Trophoblast cell (in vitro differentiated cells and primary cell): ENCODE measurements at regions not wholly inside any gene's neighbourhood (a gene's known extent, or its start where the extent isn't known, plus 50 kb on each side); places are given as distances from the start of the nearest gene placed in this dataset.

Experiments used
- DNase-seq, 2 donors: peaks; one replicate each; pipeline ENCODE4 v3.0.0-alpha.2; 2016
- H2AFZ ChIP-seq: 2 replicates; pipeline ENCODE4 v1.6.1; 2013; ENCODE audit warnings: low read length, moderate library complexity, mild to moderate bottlenecking; ENCODE audit not compliant: insufficient read depth, poor library complexity
- H2AK5ac ChIP-seq: 2 replicates; pipeline ENCODE4 v1.6.1; 2013; ENCODE audit warnings: mild to moderate bottlenecking, low read length
- H2BK120ac ChIP-seq: 2 replicates; pipeline ENCODE4 v1.6.1; 2013; ENCODE audit warnings: low read length, mild to moderate bottlenecking, moderate library complexity; ENCODE audit not compliant: insufficient read depth, poor library complexity
- H2BK12ac ChIP-seq: 2 replicates; pipeline ENCODE4 v1.6.1; 2013; ENCODE audit warnings: mild to moderate bottlenecking, low read length, moderate library complexity
- H2BK5ac ChIP-seq: 2 replicates; pipeline ENCODE4 v1.6.1; 2013; ENCODE audit warnings: low read length, low read depth, moderate library complexity, mild to moderate bottlenecking; ENCODE audit not compliant: poor library complexity
- H3K14ac ChIP-seq: 2 replicates; pipeline ENCODE4 v1.6.1; 2013; ENCODE audit warnings: mild to moderate bottlenecking, low read length
- H3K18ac ChIP-seq: 2 replicates; pipeline ENCODE4 v1.6.1; 2013; ENCODE audit warnings: mild to moderate bottlenecking, low read length
- H3K23ac ChIP-seq: 2 replicates; pipeline ENCODE4 v1.6.1; 2013; ENCODE audit warnings: low read length
- H3K27ac ChIP-seq: 2 replicates; pipeline ENCODE4 v1.5.1; 2013; ENCODE audit warnings: low read depth, mild to moderate bottlenecking, inconsistent platforms, low read length, moderate library complexity
- H3K27me3 ChIP-seq: 2 replicates; pipeline ENCODE4 v1.6.1; 2013; ENCODE audit warnings: inconsistent platforms, mild to moderate bottlenecking, low read length, moderate library complexity; ENCODE audit not compliant: insufficient read depth
- H3K36me3 ChIP-seq, 2 experiments: 1 replicate in 1 of 2; 2 replicates in 1 of 2; pipeline ENCODE4 v1.6.1; 2013; ENCODE audit warnings: low read length in 2 of 2, mild to moderate bottlenecking in 2 of 2, moderate library complexity in 1 of 2; ENCODE audit not compliant: insufficient read depth in 2 of 2, control insufficient read depth in 1 of 2
- H3K4ac ChIP-seq: 2 replicates; pipeline ENCODE4 v1.6.1; 2013; ENCODE audit warnings: low read depth, mild to moderate bottlenecking, low read length, moderate library complexity
- H3K4me1 ChIP-seq, 2 experiments: 1 replicate in 1 of 2; 2 replicates in 1 of 2; pipeline ENCODE4 v1.6.1; 2013; ENCODE audit warnings: low read length in 2 of 2, mild to moderate bottlenecking in 2 of 2, moderate library complexity in 1 of 2; ENCODE audit not compliant: insufficient read depth in 2 of 2, control insufficient read depth in 1 of 2
- H3K4me2 ChIP-seq: 2 replicates; pipeline ENCODE4 v1.6.1; 2013; ENCODE audit warnings: inconsistent platforms, mild to moderate bottlenecking, low read length, moderate library complexity
- H3K4me3 ChIP-seq: 2 replicates; pipeline ENCODE4 v1.5.1; 2013; ENCODE audit warnings: mild to moderate bottlenecking, low read depth, low read length, inconsistent platforms
- H3K79me1 ChIP-seq: one replicate; pipeline ENCODE4 v1.6.1; 2013; ENCODE audit warnings: low read length
- H3K79me2 ChIP-seq: 2 replicates; pipeline ENCODE4 v1.6.1; 2013; ENCODE audit warnings: low read length, mild to moderate bottlenecking; ENCODE audit not compliant: control insufficient read depth, insufficient read depth, poor library complexity
- H3K9ac ChIP-seq: 2 replicates; pipeline ENCODE4 v1.6.1; 2013; ENCODE audit warnings: mild to moderate bottlenecking, low read length
- H3K9me3 ChIP-seq: 2 replicates; pipeline ENCODE4 v1.6.1; 2013; ENCODE audit warnings: low read depth, mild to moderate bottlenecking, control low read depth, inconsistent platforms, low read length; ENCODE audit not compliant: insufficient read depth
- H4K12ac ChIP-seq: 2 replicates; pipeline ENCODE4 v1.6.1; 2013; ENCODE audit warnings: low read depth, mild to moderate bottlenecking, low read length, moderate library complexity
- H4K8ac ChIP-seq: 2 replicates; pipeline ENCODE4 v1.6.1; 2013; ENCODE audit warnings: low read depth, mild to moderate bottlenecking, low read length, moderate library complexity
- H4K91ac ChIP-seq: one replicate; pipeline ENCODE4 v1.6.1; 2013; ENCODE audit warnings: low read depth, mild to moderate bottlenecking, low read length, moderate library complexity
- WGBS: extraction: QIAGEN DNeasy Blood & Tissue Kit; methylation state at CpG from one replicate; pipeline ENCODE4 v1.1.7; 2013; ENCODE audit warnings: missing lambda C conversion rate; ENCODE audit not compliant: insufficient read length, insufficient coverage; ENCODE audit errors: extremely low coverage; 5-methylcytosine and 5-hydroxymethylcytosine counted together

DNA sequence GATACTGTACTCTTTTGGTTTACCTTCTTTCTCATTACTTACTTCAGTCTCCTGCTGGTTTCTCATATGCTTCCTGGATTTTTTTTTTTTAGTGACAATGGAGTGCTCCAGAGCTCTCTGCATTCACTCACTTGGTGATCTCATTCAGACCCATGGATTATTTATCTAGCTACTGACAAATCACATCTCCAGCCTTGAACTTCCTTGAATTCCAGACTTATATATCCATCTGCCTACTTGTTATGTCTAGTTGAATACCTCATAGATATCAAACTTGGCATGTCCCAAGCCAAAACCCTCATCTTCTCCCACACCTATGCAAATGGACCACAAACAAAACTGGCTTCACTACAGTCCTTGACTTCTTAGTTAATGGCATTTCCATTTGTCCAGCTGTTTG is 234.7 kb upstream of the ZPLD1 start:
- H3K14ac ChIP-seq = no peak overlapping the region
- H2AK5ac ChIP-seq = no peak overlapping the region
- no peaks in the 10 kb centered on the region for H3K36me3 ChIP-seq
- H4K8ac ChIP-seq = no peak overlapping the region
- H2BK5ac ChIP-seq = no peak overlapping the region
- no peak overlapping the region for H3K4ac ChIP-seq
- no peaks in the 10 kb centered on the region for H3K79me1 ChIP-seq
- H3K9ac ChIP-seq = no peak overlapping the region
- no peaks in the 10 kb centered on the region for H3K4me1 ChIP-seq
- H3K27ac ChIP-seq = no peak overlapping the region
- H4K12ac ChIP-seq = no peak overlapping the region
- H3K4me3 ChIP-seq = no peak overlapping the region
- no peak overlapping the region for H4K91ac ChIP-seq
- no peak overlapping the region for H3K23ac ChIP-seq
- no peak for DNase-seq
- no peaks in the 10 kb centered on the region for H3K9me3 ChIP-seq
- H2BK120ac ChIP-seq = no peak overlapping the region
- no peak overlapping the region for H3K4me2 ChIP-seq
- H3K18ac ChIP-seq = no peak overlapping the region
- no peaks in the 10 kb centered on the region for H3K79me2 ChIP-seq
- H2BK12ac ChIP-seq = no peak overlapping the region
- no peaks in the 10 kb centered on the region for H3K27me3 ChIP-seq
- H2AFZ ChIP-seq = no peak overlapping the region

DNA sequence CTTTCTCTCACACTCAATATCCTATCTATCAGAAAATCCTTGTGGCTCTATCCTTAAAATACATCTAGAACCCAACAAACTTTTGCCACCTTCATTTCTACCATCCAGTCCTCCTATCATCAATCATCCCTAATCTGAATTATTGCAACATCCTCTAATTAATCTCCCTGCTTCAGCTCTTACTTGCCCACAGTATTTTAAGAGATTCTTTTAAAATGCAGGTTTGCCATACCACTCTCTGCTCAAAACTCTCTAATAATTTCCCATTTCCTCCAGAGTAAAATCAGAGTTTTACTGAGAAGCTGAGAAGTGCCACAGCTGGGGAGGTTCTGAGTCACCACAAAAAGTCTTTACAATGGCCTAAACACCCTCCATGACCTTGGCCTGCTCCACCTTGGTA is 234.3 kb upstream of the ZPLD1 start:
- Histone ChIP-seq H4K8ac (no peak overlapping the region), H3K9ac (no peak overlapping the region), H4K91ac (no peak overlapping the region)

DNA sequence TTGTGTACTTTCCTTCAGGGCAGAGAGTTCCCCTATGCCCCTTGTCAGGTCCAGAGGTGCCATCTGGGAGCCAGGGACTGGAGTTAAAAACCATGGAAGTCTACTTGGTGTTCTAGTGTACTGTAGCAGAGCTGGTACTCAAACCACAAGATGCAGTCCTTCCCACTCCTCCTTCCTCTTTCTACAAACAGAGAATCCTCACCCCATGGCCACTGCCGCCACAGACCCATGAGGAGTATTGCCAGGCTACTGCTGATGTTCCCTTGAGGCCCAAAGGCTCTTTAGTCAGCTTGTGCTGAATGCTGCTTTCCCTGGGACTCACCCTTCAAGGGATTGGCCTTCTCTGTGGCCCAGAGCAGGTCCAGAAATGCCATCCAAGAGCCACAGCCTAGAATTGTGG is 229.2 kb upstream of the ZPLD1 start:
- H3K4me3 ChIP-seq = no peak overlapping the region
- no peaks in the 10 kb centered on the region for H3K36me3 ChIP-seq
- WGBS = no CpG with 5 or more reads among the region's 1 CpG
- H3K4ac ChIP-seq = no peak overlapping the region
- H4K91ac ChIP-seq = no peak overlapping the region
- no peaks in the 10 kb centered on the region for H3K4me1 ChIP-seq
- H4K8ac ChIP-seq = no peak overlapping the region
- H3K14ac ChIP-seq = no peak overlapping the region
- no peak overlapping the region for H3K9ac ChIP-seq
- H3K23ac ChIP-seq = no peak overlapping the region
- no peak overlapping the region for H4K12ac ChIP-seq
- no peaks in the 10 kb centered on the region for H3K79me2 ChIP-seq
- H3K18ac ChIP-seq = no peak overlapping the region
- H2BK12ac ChIP-seq = no peak overlapping the region
- no peaks in the 10 kb centered on the region for H3K9me3 ChIP-seq
- H3K79me1 ChIP-seq = no peaks in the 10 kb centered on the region
- no peaks in the 10 kb centered on the region for H3K27me3 ChIP-seq
- no peak overlapping the region for H3K4me2 ChIP-seq
- no peak for DNase-seq
- no peak overlapping the region for H3K27ac ChIP-seq
- no peak overlapping the region for H2AFZ ChIP-seq
- H2BK5ac ChIP-seq = no peak overlapping the region
- H2AK5ac ChIP-seq = no peak overlapping the region
- H2BK120ac ChIP-seq = no peak overlapping the region

More for the DNA sequence above, 234.3 kb upstream of the ZPLD1 start:
- Histone ChIP-seq H3K14ac (no peak overlapping the region), H3K36me3 (no peaks in the 10 kb centered on the region), H2AK5ac (no peak overlapping the region), H3K27me3 (no peaks in the 10 kb centered on the region), H3K27ac (no peak overlapping the region), H3K4me2 (no peak overlapping the region), H3K79me2 (no peaks in the 10 kb centered on the region), H3K23ac (no peak overlapping the region), H2BK120ac (no peak overlapping the region), H2BK5ac (no peak overlapping the region), H3K4me1 (no peaks in the 10 kb centered on the region), H3K4me3 (no peak overlapping the region), H3K79me1 (no peaks in the 10 kb centered on the region), H3K9me3 (no peaks in the 10 kb centered on the region), H2BK12ac (no peak overlapping the region), H2AFZ (no peak overlapping the region), H4K12ac (no peak overlapping the region), H3K4ac (no peak overlapping the region), H3K18ac (no peak overlapping the region)
- no peak for DNase-seq

DNA sequence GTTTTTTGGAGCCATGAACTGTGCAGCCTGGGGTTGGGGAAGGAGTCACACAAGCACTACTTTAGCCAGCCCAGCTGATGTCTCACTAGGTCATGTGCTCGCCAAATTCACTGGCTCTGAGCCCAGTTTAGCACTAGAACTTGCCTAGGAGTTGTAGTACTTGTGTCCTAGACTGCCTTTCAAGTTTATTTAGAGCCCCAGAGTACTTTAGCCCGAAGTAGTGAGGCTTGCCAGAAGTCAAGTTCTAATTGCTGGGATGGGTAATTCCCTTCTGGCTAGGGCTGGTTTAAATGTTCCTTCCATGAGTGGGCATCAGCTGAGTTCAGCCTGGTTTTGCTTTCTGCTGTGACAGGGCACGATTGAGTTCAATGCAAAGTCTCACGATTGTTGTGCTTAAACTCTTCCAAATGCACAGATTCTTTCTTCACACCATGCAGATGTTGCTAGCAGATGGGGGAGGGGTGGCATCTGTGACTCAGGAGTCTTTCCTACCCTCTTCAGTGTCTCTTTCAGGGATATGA is 228.2 kb upstream of the ZPLD1 start:
- H2AK5ac ChIP-seq = no peak overlapping the region
- no CpG with 5 or more reads among the region's 4 CpGs for WGBS
- H3K23ac ChIP-seq = no peak overlapping the region
- no peak overlapping the region for H4K12ac ChIP-seq
- H3K27ac ChIP-seq = no peak overlapping the region
- H3K4me2 ChIP-seq = no peak overlapping the region
- H2BK120ac ChIP-seq = no peak overlapping the region
- H3K79me2 ChIP-seq = no peaks in the 10 kb centered on the region
- H3K9me3 ChIP-seq = no peaks in the 10 kb centered on the region
- no peak overlapping the region for H3K9ac ChIP-seq
- peak in 1 of 2 donors; percentile 18 for DNase-seq
- no peak overlapping the region for H3K4ac ChIP-seq
- H2BK12ac ChIP-seq = no peak overlapping the region
- no peak overlapping the region for H3K14ac ChIP-seq
- no peak overlapping the region for H3K4me3 ChIP-seq
- H3K36me3 ChIP-seq = no peaks in the 10 kb centered on the region
- H4K8ac ChIP-seq = no peak overlapping the region
- no peak overlapping the region for H3K18ac ChIP-seq
- no peaks in the 10 kb centered on the region for H3K79me1 ChIP-seq
- no peak overlapping the region for H2BK5ac ChIP-seq
- no peaks in the 10 kb centered on the region for H3K4me1 ChIP-seq
- H2AFZ ChIP-seq = no peak overlapping the region
- H4K91ac ChIP-seq = no peak overlapping the region
- H3K27me3 ChIP-seq = no peaks in the 10 kb centered on the region
